K562 (cell line): ENCODE measurements at regions not wholly inside any gene's neighbourhood (a gene's known extent, or its start where the extent isn't known, plus 50 kb on each side); places are given as distances from the start of the nearest gene placed in this dataset.

Source experiments
- ATAC-seq: fragments of 200-7000 bp; cut with Tn5 transposase; 3 replicates; pipeline ENCODE4 v1.9.1; 2020; ENCODE audit warnings: moderate library complexity
- BruUV-seq: library from RNA; stranded (reverse); fragments of 400-500 nt; replicated peaks from 2 replicates; lab custom pipeline; 2021; lab: Mats Ljungman, UMichigan
- CTCF ChIA-PET: fragments of 300-600 bp; formaldehyde crosslinking; extraction: SDS; loops from one replicate; lab custom pipeline; 2021; ENCODE audit warnings: low intra/inter-chr PET ratio; lab: Yijun Ruan, JAX
- POLR2A ChIA-PET: fragments of 300-600, 350-650 bp; sonication (Branson Sonifier 250); formaldehyde crosslinking; extraction: SDS; loops from one replicate; lab custom pipeline; 2021; ENCODE audit warnings: antibody characterized with exemption, inconsistent platforms; lab: Yijun Ruan, JAX
- DNase-seq, 4 experiments: peaks; one replicate each; pipeline versions ENCODE4 v3.0.0 to v3.0.0-alpha.2; 2011 to 2018; ENCODE audit warnings: low spot score in 3 of 4, mixed read lengths in 3 of 4; ENCODE audit errors: extremely low read depth in 1 of 4
- FAIRE-seq: peaks from 2 replicates; lab custom pipeline; 2011; peaks lifted over from hg19 to GRCh38; lab: Jason Lieb, UNC
- H2AFZ ChIP-seq: 2 replicates; pipeline ENCODE4 v1.6.0; 2011; ENCODE audit warnings: low read depth, low read length, control low read depth, inconsistent platforms
- H3K27ac ChIP-seq: fragments of 200-600 bp; 3 replicates; pipeline ENCODE4 v1.8.0; 2011; ENCODE audit warnings: low read depth, mild to moderate bottlenecking, control low read depth, inconsistent platforms, low read length, moderate library complexity, mixed read lengths; ENCODE audit errors: extremely low read depth
- H3K27me3 ChIP-seq, 2 experiments: fragments of 300-600 bp in 1 of 2; 2 replicates in 1 of 2; 3 replicates in 1 of 2; pipeline versions ENCODE4 v1.6.0 to v1.8.0; 2011; ENCODE audit warnings: inconsistent platforms in 2 of 2, low read length in 2 of 2, mild to moderate bottlenecking in 1 of 2, mixed read lengths in 1 of 2, moderate library complexity in 1 of 2; ENCODE audit not compliant: control insufficient read depth in 2 of 2, insufficient read depth in 2 of 2
- H3K36me3 ChIP-seq: fragments of 300-600 bp; 3 replicates; pipeline ENCODE4 v1.8.0; 2011; ENCODE audit warnings: mild to moderate bottlenecking, low read length, inconsistent platforms; ENCODE audit not compliant: control insufficient read depth, insufficient read depth
- H3K4me1 ChIP-seq, 2 experiments: fragments of 200-600 bp in 1 of 2; replicated peaks in 1 of 2; 2 replicates in 1 of 2; 3 replicates in 1 of 2; pipeline versions ENCODE4 v1.5.1 to v1.8.0; 2011; ENCODE audit warnings: inconsistent platforms in 2 of 2, low read length in 2 of 2, mild to moderate bottlenecking in 1 of 2, mixed read lengths in 1 of 2, moderate library complexity in 1 of 2; ENCODE audit not compliant: control insufficient read depth in 2 of 2, insufficient read depth in 2 of 2
- H3K4me2 ChIP-seq: 2 replicates; pipeline ENCODE4 v1.6.1; 2011; ENCODE audit warnings: low read length, control low read depth, inconsistent platforms, mixed read lengths; ENCODE audit not compliant: insufficient read depth
- H3K4me3 ChIP-seq: fragments of 200-600 bp; sonication (generic), shearing (Covaris generic); 2 replicates; pipeline ENCODE4 v1.5.1; 2016; ENCODE audit warnings: control low read depth, inconsistent platforms
- H3K79me2 ChIP-seq: fragments of 200-600 bp; 3 replicates; pipeline ENCODE4 v1.8.0; 2011; ENCODE audit warnings: low read length, inconsistent platforms; ENCODE audit not compliant: control insufficient read depth, insufficient read depth
- H3K9ac ChIP-seq, 2 experiments: 2 replicates each; pipeline versions ENCODE4 v1.6.0 to v1.6.1; 2011; ENCODE audit warnings: low read depth in 2 of 2, low read length in 2 of 2, control low read depth in 1 of 2, inconsistent platforms in 1 of 2, mild to moderate bottlenecking in 1 of 2, mixed read lengths in 1 of 2; ENCODE audit not compliant: insufficient read depth in 1 of 2
- H3K9me1 ChIP-seq: one replicate; pipeline ENCODE4 v1.6.0; 2011; ENCODE audit warnings: inconsistent platforms, mild to moderate bottlenecking, low read length, moderate library complexity; ENCODE audit not compliant: control insufficient read depth, insufficient read depth
- H3K9me3 ChIP-seq: replicated peaks from 2 replicates; pipeline ENCODE4 v1.5.1; 2011; ENCODE audit warnings: low read depth, low read length, inconsistent platforms; ENCODE audit not compliant: control insufficient read depth, insufficient read depth
- H4K20me1 ChIP-seq: replicated peaks from 2 replicates; pipeline ENCODE4 v1.6.1; 2011; ENCODE audit warnings: low read length, inconsistent platforms, mixed read lengths; ENCODE audit not compliant: control insufficient read depth, insufficient read depth
- BCLAF1 ChIP-seq, 2 experiments: fragments of 450-650 bp in 1 of 2; IDR thresholded peaks; 2 replicates each; pipeline ENCODE4 v1.6.1; 2011 to 2017; ENCODE audit warnings: low read depth in 2 of 2, antibody characterized with exemption in 1 of 2, borderline replicate concordance in 1 of 2, low read length in 1 of 2, mild to moderate bottlenecking in 1 of 2, mixed read lengths in 1 of 2; ENCODE audit not compliant: control insufficient read depth in 1 of 2
- ZNF408 ChIP-seq: fragments of 250-450 bp; sonication (Bioruptor Pico); IDR thresholded peaks from 2 replicates; pipeline ENCODE4 v1.4.0; 2020; ENCODE audit warnings: low read depth, mild to moderate bottlenecking, moderate library complexity
- WGBS: fragments of 100-300 bp; shearing (Covaris generic); methylation state at CpG from one replicate; pipeline ENCODE4 v1.1.6; 2016; ENCODE audit warnings: low coverage, mixed read lengths; ENCODE audit not compliant: insufficient coverage; ENCODE audit errors: missing lambda C conversion rate; 5-methylcytosine and 5-hydroxymethylcytosine counted together
- in situ Hi-C: fragments of 300-500 bp; cut with MboI; formaldehyde crosslinking; loops from 4 replicates; pipeline ENCODE4 v1.15.0; 2018; ENCODE audit warnings: inconsistent platforms, mixed read lengths
- intact Hi-C: fragments of 100-400 bp; cut with micrococcal nuclease; formaldehyde crosslinking; loops from 2 replicates; pipeline ENCODE4 v1.14.2; 2022
- TF ChIP-seq, protein P1 (sequence below): fragments of 200-800 bp; sonication (Bioruptor generic); IDR thresholded peaks from 2 replicates; pipeline ENCODE4 v1.6.1; 2016; ENCODE audit warnings: missing genetic modification characterization, missing compliant biosample characterization

DNA sequence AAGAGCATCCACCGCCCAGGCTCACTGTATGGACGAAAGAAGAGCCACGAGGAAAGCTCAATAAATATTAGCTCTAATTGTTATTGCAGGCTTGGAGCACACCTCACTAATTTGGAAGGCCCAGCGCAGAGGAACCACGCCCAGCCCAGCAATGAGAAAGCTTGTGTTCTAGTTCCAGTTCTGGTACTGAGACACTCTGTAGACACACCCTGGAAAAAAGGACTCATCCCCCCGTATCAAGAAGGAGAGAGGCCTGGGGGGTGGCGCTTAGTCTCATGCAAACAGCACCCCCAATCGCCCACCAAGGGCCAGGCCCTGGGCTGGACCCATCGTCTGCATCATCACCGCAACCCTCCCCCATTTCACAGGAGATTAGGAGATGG is 156.9 kb downstream of the BMP7 start:
- TF ChIP-seq ZNF408 (CRISPR knock-in tag) (no peak), BCLAF1 (IDR thresholded peaks at IDR 0.05; ENCODE audit: borderline replicate concordance in 1 of 2, control insufficient read depth in 1 of 2, low read depth in 2 of 2, low read length in 1 of 2) (peak in 1 of 2 experiments; percentile 29; a peak in 1 of 4 replicates)
- TF ChIP-seq, protein P1, sequence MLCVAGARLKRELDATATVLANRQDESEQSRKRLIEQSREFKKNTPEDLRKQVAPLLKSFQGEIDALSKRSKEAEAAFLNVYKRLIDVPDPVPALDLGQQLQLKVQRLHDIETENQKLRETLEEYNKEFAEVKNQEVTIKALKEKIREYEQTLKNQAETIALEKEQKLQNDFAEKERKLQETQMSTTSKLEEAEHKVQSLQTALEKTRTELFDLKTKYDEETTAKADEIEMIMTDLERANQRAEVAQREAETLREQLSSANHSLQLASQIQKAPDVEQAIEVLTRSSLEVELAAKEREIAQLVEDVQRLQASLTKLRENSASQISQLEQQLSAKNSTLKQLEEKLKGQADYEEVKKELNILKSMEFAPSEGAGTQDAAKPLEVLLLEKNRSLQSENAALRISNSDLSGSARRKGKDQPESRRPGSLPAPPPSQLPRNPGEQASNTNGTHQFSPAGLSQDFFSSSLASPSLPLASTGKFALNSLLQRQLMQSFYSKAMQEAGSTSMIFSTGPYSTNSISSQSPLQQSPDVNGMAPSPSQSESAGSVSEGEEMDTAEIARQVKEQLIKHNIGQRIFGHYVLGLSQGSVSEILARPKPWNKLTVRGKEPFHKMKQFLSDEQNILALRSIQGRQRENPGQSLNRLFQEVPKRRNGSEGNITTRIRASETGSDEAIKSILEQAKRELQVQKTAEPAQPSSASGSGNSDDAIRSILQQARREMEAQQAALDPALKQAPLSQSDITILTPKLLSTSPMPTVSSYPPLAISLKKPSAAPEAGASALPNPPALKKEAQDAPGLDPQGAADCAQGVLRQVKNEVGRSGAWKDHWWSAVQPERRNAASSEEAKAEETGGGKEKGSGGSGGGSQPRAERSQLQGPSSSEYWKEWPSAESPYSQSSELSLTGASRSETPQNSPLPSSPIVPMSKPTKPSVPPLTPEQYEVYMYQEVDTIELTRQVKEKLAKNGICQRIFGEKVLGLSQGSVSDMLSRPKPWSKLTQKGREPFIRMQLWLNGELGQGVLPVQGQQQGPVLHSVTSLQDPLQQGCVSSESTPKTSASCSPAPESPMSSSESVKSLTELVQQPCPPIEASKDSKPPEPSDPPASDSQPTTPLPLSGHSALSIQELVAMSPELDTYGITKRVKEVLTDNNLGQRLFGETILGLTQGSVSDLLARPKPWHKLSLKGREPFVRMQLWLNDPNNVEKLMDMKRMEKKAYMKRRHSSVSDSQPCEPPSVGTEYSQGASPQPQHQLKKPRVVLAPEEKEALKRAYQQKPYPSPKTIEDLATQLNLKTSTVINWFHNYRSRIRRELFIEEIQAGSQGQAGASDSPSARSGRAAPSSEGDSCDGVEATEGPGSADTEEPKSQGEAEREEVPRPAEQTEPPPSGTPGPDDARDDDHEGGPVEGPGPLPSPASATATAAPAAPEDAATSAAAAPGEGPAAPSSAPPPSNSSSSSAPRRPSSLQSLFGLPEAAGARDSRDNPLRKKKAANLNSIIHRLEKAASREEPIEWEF (CRISPR knock-in tag), result 0 out of 2 replicates have a peak, but pooled peaks have one; percentile 45
- peak overlapping the region; percentile 94 for H2AFZ ChIP-seq
- in situ Hi-C loops, result no loop called here

More for the DNA sequence above, 156.9 kb downstream of the BMP7 start:
- H3K27me3 ChIP-seq, result peaks cover 5 to 6% of the 10 kb centered on the region in 2 experiments; a peak in 2 of 5 replicates
- H3K9me1 ChIP-seq, result no peaks in the 10 kb centered on the region
- no peak for DNase-seq
- ChIA-PET CTCF (no interaction called here), POLR2A (interaction anchor here (1.0 kb wide), 1 partner anchor 125 kb away, joined by 3 read pairs; no protein-coding TSS in a partner anchor)
- H3K4me3 ChIP-seq, result peak overlapping the region; percentile 45
- FAIRE-seq, result no peak
- no peaks in the 10 kb centered on the region for H3K9me3 ChIP-seq
- no peak overlapping the region for H3K27ac ChIP-seq
- BruUV-seq, result no TSS peak
- intact Hi-C loops, result loop anchor here (5.0 kb wide), 1 partner anchor 413 kb away; no protein-coding TSS in a partner anchor
- H4K20me1 ChIP-seq, result no peaks in the 10 kb centered on the region
- peaks cover 7 to 14% of the 10 kb centered on the region in 2 experiments; a peak in 4 of 5 replicates for H3K4me1 ChIP-seq
- no peaks in the 10 kb centered on the region for H3K36me3 ChIP-seq
- peak overlapping the region in 1 of 2 experiments; percentile 72; a peak in 3 of 4 replicates for H3K9ac ChIP-seq
- H3K79me2 ChIP-seq, result no peaks in the 10 kb centered on the region
- ATAC-seq, result no peak
- H3K4me2 ChIP-seq, result peak overlapping the region; percentile 84
- WGBS, result 47% methylated on average over 10 of the region's 10 CpGs
